ENCODE measurements at regions not wholly inside any gene's neighbourhood (a gene's known extent, or its start where the extent isn't known, plus 50 kb on each side); places are given as distances from the start of the nearest gene placed in this dataset.

- TF ChIP-seq ZNF639 (tag by site-specific recombination; IDR thresholded peaks at IDR 0.05) (no peak), BCL11A (tag by site-specific recombination; IDR thresholded peaks at IDR 0.05; ENCODE audit: low read depth) (no peak), ZFP41 (tag by site-specific recombination; IDR thresholded peaks at IDR 0.05; ENCODE audit: borderline replicate concordance) (no peak), CTCF (tag by site-specific recombination; IDR thresholded peaks at IDR 0.05) (no peak), ZNF423 (tag by site-specific recombination; IDR thresholded peaks at IDR 0.05) (no peak), ZNF791 (tag by site-specific recombination; IDR thresholded peaks at IDR 0.05) (no peak), ZNF658 (tag by site-specific recombination; IDR thresholded peaks at IDR 0.05) (no peak), ZNF366 (tag by site-specific recombination; conservative IDR thresholded peaks at IDR 0.05) (no peak), KLF16 (tag by site-specific recombination; IDR thresholded peaks at IDR 0.05) (no peak), ZNF146 (tag by site-specific recombination; IDR thresholded peaks at IDR 0.05) (no peak), ZNF629 (tag by site-specific recombination; IDR thresholded peaks at IDR 0.05) (no peak)
Measured at GRCh38 chr3:159293493-159293892, 491.6 kb downstream of the MFSD1 start.

All from HEK293 (cell line).